HEK293 (cell line): ENCODE measurements at regions not wholly inside any gene's neighbourhood (a gene's known extent, or its start where the extent isn't known, plus 50 kb on each side); places are given as distances from the start of the nearest gene placed in this dataset.

Source experiments
- BCL11B ChIP-seq: fragments of 450-650 bp; formaldehyde crosslinking; IDR thresholded peaks from 2 replicates; pipeline ENCODE4 v1.5.1; 2016; ENCODE audit warnings: low read depth, missing biosample characterization, missing genetic modification characterization
- CTCF ChIP-seq: fragments of 450-650 bp; formaldehyde crosslinking; IDR thresholded peaks from 2 replicates; pipeline ENCODE4 v1.5.1; 2016; ENCODE audit warnings: missing biosample characterization, missing genetic modification characterization
- FEZF1 ChIP-seq: fragments of 450-650 bp; formaldehyde crosslinking; IDR thresholded peaks from 2 replicates; pipeline ENCODE4 v1.5.1; 2016; ENCODE audit warnings: missing biosample characterization, missing genetic modification characterization
- PRDM1 ChIP-seq: fragments of 450-650 bp; formaldehyde crosslinking; IDR thresholded peaks from 2 replicates; pipeline ENCODE4; 2016; ENCODE audit warnings: missing biosample characterization, missing genetic modification characterization
- ZNF146 ChIP-seq: fragments of 450-650 bp; formaldehyde crosslinking; IDR thresholded peaks from 2 replicates; pipeline ENCODE4 v1.5.1; 2016; ENCODE audit warnings: missing biosample characterization, missing genetic modification characterization
- ZNF174 ChIP-seq: fragments of 450-650 bp; formaldehyde crosslinking; IDR thresholded peaks from 2 replicates; pipeline ENCODE4 v1.5.0; 2017; ENCODE audit warnings: missing biosample characterization, mild to moderate bottlenecking, missing genetic modification characterization
- ZNF223 ChIP-seq: fragments of 450-650 bp; formaldehyde crosslinking; IDR thresholded peaks from 2 replicates; pipeline ENCODE4 v1.5.1; 2016; ENCODE audit warnings: missing biosample characterization, missing genetic modification characterization
- ZNF350 ChIP-seq: fragments of 450-650 bp; formaldehyde crosslinking; IDR thresholded peaks from 2 replicates; pipeline ENCODE4 v1.5.0; 2017; ENCODE audit warnings: missing biosample characterization, mild to moderate bottlenecking, missing genetic modification characterization
- ZNF449 ChIP-seq: fragments of 450-650 bp; formaldehyde crosslinking; IDR thresholded peaks from 2 replicates; pipeline ENCODE4 v1.5.1; 2017; ENCODE audit warnings: missing biosample characterization, mild to moderate bottlenecking, missing genetic modification characterization, moderate library complexity
- ZNF654 ChIP-seq: fragments of 450-650 bp; formaldehyde crosslinking; IDR thresholded peaks from 2 replicates; pipeline ENCODE4 v1.5.1; 2016; ENCODE audit warnings: low read depth, missing biosample characterization, missing genetic modification characterization
- ZNF830 ChIP-seq: fragments of 450-650 bp; IDR thresholded peaks from 2 replicates; pipeline ENCODE4 v1.5.0; 2018; ENCODE audit warnings: missing biosample characterization, missing genetic modification characterization, low read depth, mild to moderate bottlenecking, moderate library complexity
- TF ChIP-seq, protein P1 (sequence below): fragments of 450-650 bp; formaldehyde crosslinking; optimal IDR thresholded peaks from 2 replicates; pipeline ENCODE3; 2016; ENCODE audit warnings: missing biosample characterization, mild to moderate bottlenecking, missing genetic modification characterization

- TF ChIP-seq ZNF223: no peak
- TF ChIP-seq, protein P1, sequence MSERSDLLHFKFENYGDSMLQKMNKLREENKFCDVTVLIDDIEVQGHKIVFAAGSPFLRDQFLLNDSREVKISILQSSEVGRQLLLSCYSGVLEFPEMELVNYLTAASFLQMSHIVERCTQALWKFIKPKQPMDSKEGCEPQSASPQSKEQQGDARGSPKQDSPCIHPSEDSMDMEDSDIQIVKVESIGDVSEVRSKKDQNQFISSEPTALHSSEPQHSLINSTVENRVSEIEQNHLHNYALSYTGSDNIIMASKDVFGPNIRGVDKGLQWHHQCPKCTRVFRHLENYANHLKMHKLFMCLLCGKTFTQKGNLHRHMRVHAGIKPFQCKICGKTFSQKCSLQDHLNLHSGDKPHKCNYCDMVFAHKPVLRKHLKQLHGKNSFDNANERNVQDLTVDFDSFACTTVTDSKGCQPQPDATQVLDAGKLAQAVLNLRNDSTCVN (tag by site-specific recombination): no peak
- TF ChIP-seq PRDM1 (tag by site-specific recombination): no peak
- TF ChIP-seq ZNF449 (tag by site-specific recombination): no peak
- no peak for TF ChIP-seq CTCF (tag by site-specific recombination)
- TF ChIP-seq BCL11B: no peak
- no peak for TF ChIP-seq ZNF174 (tag by site-specific recombination)
- TF ChIP-seq ZNF350 (tag by site-specific recombination): no peak
- TF ChIP-seq ZNF830 (tag by site-specific recombination): no peak
- TF ChIP-seq ZNF654 (tag by site-specific recombination): no peak
- no peak for TF ChIP-seq FEZF1 (tag by site-specific recombination)
- TF ChIP-seq ZNF146: no peak
Measured at GRCh38 chr9:79362100-79363081, 209.4 kb upstream of the TLE4 start.
